K562 (cell line): ENCODE measurements at regions not wholly inside any gene's neighbourhood (a gene's known extent, or its start where the extent isn't known, plus 50 kb on each side); places are given as distances from the start of the nearest gene placed in this dataset.

Source experiments
- GABPA ChIP-seq: fragments of 200-800 bp; sonication (Bioruptor generic); conservative IDR thresholded peaks from 2 replicates; pipeline ENCODE4 v1.6.1; 2016; ENCODE audit warnings: low read depth, missing genetic modification characterization, missing compliant biosample characterization
- POU5F1 ChIP-seq: fragments of 150-350 bp; IDR thresholded peaks from 2 replicates; pipeline ENCODE4 v1.6.1; 2014; ENCODE audit warnings: borderline replicate concordance, low read length, low read depth, mild to moderate bottlenecking; ENCODE audit not compliant: partially characterized antibody
- SMARCA4 ChIP-seq: fragments of 450-650 bp; IDR thresholded peaks from 2 replicates; pipeline ENCODE4 v1.6.1; 2016
- TF ChIP-seq, protein P1 (sequence below), 3 experiments: IDR thresholded peaks in 2 of 3; conservative IDR thresholded peaks in 1 of 3; 2 replicates each; pipeline ENCODE4 v1.5.1; 2011 to 2012; ENCODE audit warnings: low read length in 3 of 3, mild to moderate bottlenecking in 3 of 3, control low read depth in 2 of 3, improper control_type of control experiment in 1 of 3, inconsistent platforms in 1 of 3, low read depth in 1 of 3, mixed read lengths in 1 of 3, moderate library complexity in 1 of 3; ENCODE audit not compliant: insufficient read depth in 2 of 3

GRCh38 chr6:8731874-8732273, 296.5 kb upstream of the SLC35B3 start:
- TF ChIP-seq GABPA (no peak), SMARCA4 (no peak), POU5F1 (no peak)
- TF ChIP-seq, protein P1, sequence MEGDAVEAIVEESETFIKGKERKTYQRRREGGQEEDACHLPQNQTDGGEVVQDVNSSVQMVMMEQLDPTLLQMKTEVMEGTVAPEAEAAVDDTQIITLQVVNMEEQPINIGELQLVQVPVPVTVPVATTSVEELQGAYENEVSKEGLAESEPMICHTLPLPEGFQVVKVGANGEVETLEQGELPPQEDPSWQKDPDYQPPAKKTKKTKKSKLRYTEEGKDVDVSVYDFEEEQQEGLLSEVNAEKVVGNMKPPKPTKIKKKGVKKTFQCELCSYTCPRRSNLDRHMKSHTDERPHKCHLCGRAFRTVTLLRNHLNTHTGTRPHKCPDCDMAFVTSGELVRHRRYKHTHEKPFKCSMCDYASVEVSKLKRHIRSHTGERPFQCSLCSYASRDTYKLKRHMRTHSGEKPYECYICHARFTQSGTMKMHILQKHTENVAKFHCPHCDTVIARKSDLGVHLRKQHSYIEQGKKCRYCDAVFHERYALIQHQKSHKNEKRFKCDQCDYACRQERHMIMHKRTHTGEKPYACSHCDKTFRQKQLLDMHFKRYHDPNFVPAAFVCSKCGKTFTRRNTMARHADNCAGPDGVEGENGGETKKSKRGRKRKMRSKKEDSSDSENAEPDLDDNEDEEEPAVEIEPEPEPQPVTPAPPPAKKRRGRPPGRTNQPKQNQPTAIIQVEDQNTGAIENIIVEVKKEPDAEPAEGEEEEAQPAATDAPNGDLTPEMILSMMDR (IDR thresholded peaks at IDR 0.05 in 2 of 3, conservative IDR thresholded peaks at IDR 0.05 in 1 of 3; ENCODE audit: insufficient read depth in 2 of 3, low read depth in 1 of 3, low read length in 3 of 3), result no peak
